Nephron (organoid): ENCODE measurements at regions not wholly inside any gene's neighbourhood (a gene's known extent, or its start where the extent isn't known, plus 50 kb on each side); places are given as distances from the start of the nearest gene placed in this dataset.

Experiments used
- H3K27ac Mint-ChIP-seq, 3 experiments: 2 replicates each; pipeline ENCODE4 v1.8.0; 2020; ENCODE audit warnings: mixed read lengths in 3 of 3, mild to moderate bottlenecking in 2 of 3, moderate library complexity in 1 of 3
- H3K27me3 Mint-ChIP-seq: 2 replicates; pipeline ENCODE4 v1.8.0; 2021; ENCODE audit warnings: low read depth, mild to moderate bottlenecking, moderate library complexity, mixed read lengths
- H3K36me3 Mint-ChIP-seq: 2 replicates; pipeline ENCODE4 v1.8.0; 2020; ENCODE audit warnings: low read depth, mixed read lengths
- H3K4me1 Mint-ChIP-seq: 2 replicates; pipeline ENCODE4 v1.8.0; 2020; ENCODE audit warnings: mixed read lengths
- H3K4me3 Mint-ChIP-seq, 3 experiments: 2 replicates each; pipeline ENCODE4 v1.8.0; 2020; ENCODE audit warnings: mild to moderate bottlenecking in 3 of 3, mixed read lengths in 3 of 3, moderate library complexity in 2 of 3
- H3K9me3 Mint-ChIP-seq: 2 replicates; pipeline ENCODE4 v1.8.0; 2020; ENCODE audit warnings: mixed read lengths
- TF ChIP-seq, protein P1 (sequence below), 3 experiments: fragments of 200-600 bp; sonication (generic); IDR thresholded peaks; one replicate each; pipeline ENCODE4 v1.5.0; 2021; ENCODE audit warnings: antibody characterized with exemption in 3 of 3; ENCODE audit not compliant: unreplicated experiment in 3 of 3

DNA sequence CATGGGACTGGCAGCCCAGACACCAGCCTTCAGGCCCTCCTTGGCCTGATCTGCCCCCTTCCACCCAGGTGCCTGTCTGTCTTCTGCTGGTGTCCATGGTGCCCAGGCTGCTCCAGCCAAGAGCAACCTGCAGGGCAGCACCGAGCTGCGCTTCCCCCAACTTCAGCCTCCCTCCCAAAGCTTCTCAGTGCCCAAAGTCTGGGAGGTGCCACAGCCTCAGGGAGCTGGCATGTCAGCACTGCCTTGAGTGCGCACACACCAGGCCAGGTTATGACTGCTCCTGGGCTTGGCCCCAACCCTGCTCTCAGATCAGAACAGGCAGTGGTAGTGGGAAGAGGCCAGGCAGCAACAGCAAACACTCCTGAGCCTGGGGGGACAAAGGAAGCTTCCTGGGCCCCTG is 304.6 kb upstream of the NRG3 start:
- no peaks in the 10 kb centered on the region for H3K4me1 Mint-ChIP-seq
- H3K27ac Mint-ChIP-seq: no peak overlapping the region
- no peaks in the 10 kb centered on the region for H3K27me3 Mint-ChIP-seq
- TF ChIP-seq, protein P1, sequence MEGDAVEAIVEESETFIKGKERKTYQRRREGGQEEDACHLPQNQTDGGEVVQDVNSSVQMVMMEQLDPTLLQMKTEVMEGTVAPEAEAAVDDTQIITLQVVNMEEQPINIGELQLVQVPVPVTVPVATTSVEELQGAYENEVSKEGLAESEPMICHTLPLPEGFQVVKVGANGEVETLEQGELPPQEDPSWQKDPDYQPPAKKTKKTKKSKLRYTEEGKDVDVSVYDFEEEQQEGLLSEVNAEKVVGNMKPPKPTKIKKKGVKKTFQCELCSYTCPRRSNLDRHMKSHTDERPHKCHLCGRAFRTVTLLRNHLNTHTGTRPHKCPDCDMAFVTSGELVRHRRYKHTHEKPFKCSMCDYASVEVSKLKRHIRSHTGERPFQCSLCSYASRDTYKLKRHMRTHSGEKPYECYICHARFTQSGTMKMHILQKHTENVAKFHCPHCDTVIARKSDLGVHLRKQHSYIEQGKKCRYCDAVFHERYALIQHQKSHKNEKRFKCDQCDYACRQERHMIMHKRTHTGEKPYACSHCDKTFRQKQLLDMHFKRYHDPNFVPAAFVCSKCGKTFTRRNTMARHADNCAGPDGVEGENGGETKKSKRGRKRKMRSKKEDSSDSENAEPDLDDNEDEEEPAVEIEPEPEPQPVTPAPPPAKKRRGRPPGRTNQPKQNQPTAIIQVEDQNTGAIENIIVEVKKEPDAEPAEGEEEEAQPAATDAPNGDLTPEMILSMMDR (IDR thresholded peaks at IDR 0.05; ENCODE audit: unreplicated experiment in 3 of 3): no peak
- peaks cover 13% of the 10 kb centered on the region for H3K9me3 Mint-ChIP-seq
- no peak overlapping the region for H3K4me3 Mint-ChIP-seq
- no peaks in the 10 kb centered on the region for H3K36me3 Mint-ChIP-seq

DNA sequence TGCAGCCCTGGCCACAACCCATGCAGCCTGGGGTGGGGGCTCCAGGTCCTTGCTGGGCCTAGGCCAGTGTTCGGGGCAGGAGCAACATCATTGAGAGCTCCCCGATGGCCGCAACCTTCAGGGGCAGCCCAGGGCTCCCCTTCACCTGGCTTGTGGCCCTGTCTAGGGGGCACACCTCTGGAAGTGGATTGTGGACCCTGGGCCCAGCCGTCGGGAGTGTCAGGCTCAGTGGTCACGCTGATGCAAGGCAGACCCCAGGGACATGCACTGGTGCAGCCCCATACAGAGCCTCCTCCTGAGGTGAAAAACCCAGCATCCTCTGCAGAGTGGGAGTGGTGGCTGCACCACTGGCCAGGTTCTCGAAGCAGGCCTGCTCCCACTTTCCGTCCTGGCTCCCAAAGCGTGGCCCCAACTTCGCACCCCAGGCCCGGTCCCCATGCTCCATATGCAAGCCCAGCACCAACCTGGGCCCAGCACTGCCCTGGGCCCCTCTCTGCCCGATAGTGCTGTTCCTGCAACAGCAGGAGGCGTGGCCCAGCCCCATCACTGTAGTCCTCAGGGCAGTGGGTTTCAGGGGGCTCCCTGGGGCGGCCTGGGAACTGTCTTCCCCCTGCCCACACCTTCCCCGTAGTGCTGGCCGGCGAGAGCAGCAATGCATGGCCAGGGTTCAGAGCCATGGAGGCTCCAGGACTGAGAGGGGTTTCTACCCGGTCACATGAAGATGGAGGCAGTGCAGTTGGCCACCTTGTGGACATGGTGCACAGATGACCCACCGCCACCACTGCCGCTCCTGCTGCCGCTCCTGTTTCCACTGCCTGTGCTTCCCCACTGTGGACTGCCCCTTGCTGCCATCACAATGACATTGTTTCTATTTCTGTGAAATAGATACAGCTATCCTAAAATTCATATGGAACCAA is 303.9 kb upstream of the NRG3 start:
- H3K27ac Mint-ChIP-seq: no peak overlapping the region
- TF ChIP-seq, protein P1 (IDR thresholded peaks at IDR 0.05; ENCODE audit: unreplicated experiment in 3 of 3): no peak
- no peaks in the 10 kb centered on the region for H3K36me3 Mint-ChIP-seq
- H3K4me1 Mint-ChIP-seq: no peaks in the 10 kb centered on the region
- no peaks in the 10 kb centered on the region for H3K27me3 Mint-ChIP-seq
- H3K4me3 Mint-ChIP-seq: no peak overlapping the region
- peaks cover 16% of the 10 kb centered on the region for H3K9me3 Mint-ChIP-seq

DNA sequence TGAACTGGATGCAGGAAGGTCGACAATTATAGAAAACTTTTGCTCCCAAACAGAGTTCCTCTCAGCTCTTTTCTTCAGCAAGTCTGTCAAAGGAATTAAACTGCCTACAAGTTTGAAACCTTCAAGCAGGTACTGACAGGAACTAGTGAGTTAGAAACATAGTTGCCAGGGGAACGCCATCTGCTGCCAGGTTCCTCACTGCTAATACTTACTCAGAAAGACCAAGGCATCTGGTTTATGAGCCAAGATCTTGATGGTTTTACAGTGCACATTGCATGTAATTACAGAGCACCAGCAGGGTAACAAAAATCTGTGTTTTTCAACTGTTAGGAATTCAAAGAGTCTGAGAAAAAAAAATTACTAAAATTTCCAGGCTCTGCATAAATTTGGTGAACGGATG is 300.0 kb upstream of the NRG3 start:
- Mint-ChIP-seq H3K36me3 (no peaks in the 10 kb centered on the region), H3K4me3 (no peak overlapping the region), H3K9me3 (peaks cover 21% of the 10 kb centered on the region), H3K27me3 (no peaks in the 10 kb centered on the region), H3K4me1 (no peaks in the 10 kb centered on the region), H3K27ac (no peak overlapping the region)
- TF ChIP-seq, protein P1 (IDR thresholded peaks at IDR 0.05; ENCODE audit: unreplicated experiment in 3 of 3): no peak

DNA sequence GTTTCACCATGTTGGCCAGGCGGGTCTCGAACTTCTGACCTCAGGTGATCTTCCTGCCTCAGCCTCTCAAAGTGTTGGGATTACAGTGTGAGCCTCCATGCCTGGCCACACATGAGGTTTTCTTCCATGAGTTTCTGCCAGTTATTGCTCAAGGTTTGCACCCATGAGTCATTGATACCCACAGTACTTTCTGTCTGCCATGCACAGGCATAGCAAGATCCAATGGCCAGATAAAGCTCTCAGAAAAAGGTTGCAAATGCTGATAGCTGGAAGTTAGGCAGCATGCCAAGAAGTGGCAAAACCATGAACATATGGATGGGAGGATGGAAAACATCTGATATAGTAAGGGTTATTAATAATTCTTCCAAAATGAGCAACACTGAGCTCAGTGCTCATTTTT is 298.7 kb upstream of the NRG3 start:
- peaks cover 21% of the 10 kb centered on the region for H3K9me3 Mint-ChIP-seq
- no peak overlapping the region for H3K4me3 Mint-ChIP-seq
- no peaks in the 10 kb centered on the region for H3K27me3 Mint-ChIP-seq
- H3K36me3 Mint-ChIP-seq: no peaks in the 10 kb centered on the region
- no peak overlapping the region for H3K27ac Mint-ChIP-seq
- TF ChIP-seq, protein P1 (IDR thresholded peaks at IDR 0.05; ENCODE audit: unreplicated experiment in 3 of 3): no peak
- no peaks in the 10 kb centered on the region for H3K4me1 Mint-ChIP-seq

DNA sequence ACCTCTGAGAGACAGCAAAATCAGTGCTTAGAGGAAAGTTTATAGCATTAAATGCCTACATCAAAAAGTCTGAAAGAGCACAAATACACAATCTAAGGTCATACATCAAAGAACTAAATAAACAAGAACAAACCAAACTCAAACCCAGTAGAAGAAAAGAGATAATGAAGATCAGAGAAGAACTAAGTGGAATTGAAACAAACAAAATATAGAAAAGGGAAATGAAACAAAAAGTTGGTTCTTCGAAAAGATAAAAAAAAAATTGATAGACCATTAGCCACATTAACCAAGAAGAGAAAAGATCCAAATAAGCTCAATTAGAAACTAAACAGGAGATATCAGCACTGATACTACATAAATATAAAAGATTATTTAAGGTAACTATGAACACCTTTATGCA is 280.0 kb upstream of the NRG3 start:
- Mint-ChIP-seq H3K9me3 (peaks cover 9% of the 10 kb centered on the region), H3K36me3 (no peaks in the 10 kb centered on the region), H3K4me1 (no peaks in the 10 kb centered on the region), H3K4me3 (no peak overlapping the region), H3K27ac (no peak overlapping the region), H3K27me3 (no peaks in the 10 kb centered on the region)
- TF ChIP-seq, protein P1 (IDR thresholded peaks at IDR 0.05; ENCODE audit: unreplicated experiment in 3 of 3): no peak

DNA sequence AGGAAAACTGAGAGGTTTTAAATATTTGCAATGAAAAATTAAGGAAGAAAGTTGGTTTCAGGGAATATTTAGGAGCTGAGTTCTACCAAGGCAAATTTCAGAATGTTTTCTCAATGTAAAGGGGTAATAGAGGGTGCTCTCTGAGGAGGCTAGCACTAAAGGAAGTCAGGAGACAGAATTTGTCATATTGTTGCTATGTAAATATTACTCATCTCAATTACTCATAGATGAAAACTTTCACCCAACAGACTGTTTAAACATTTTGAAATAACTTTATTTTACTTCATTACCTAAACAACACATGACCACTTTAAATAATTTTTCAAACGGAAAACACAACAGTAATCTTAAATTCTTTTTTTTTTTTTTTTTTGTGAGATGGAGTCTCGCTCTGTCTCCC is 274.8 kb upstream of the NRG3 start:
- Mint-ChIP-seq H3K9me3 (no peaks in the 10 kb centered on the region), H3K27ac (no peak overlapping the region)

More for the DNA sequence above, 274.8 kb upstream of the NRG3 start:
- Mint-ChIP-seq H3K4me3 (no peak overlapping the region), H3K4me1 (no peaks in the 10 kb centered on the region), H3K36me3 (no peaks in the 10 kb centered on the region), H3K27me3 (no peaks in the 10 kb centered on the region)
- TF ChIP-seq, protein P1 (IDR thresholded peaks at IDR 0.05; ENCODE audit: unreplicated experiment in 3 of 3): no peak
